GM23338 (cell line): ENCODE measurements at regions not wholly inside any gene's neighbourhood (a gene's known extent, or its start where the extent isn't known, plus 50 kb on each side); places are given as distances from the start of the nearest gene placed in this dataset.

Experiments used
- ATAC-seq: fragments of 200-7000 bp; cut with Tn5 transposase; 3 replicates; pipeline ENCODE4 v1.9.1; 2020
- DNase-seq: peaks from one replicate; pipeline ENCODE4 v3.0.0-alpha.2; 2015; ENCODE audit warnings: low spot score
- H2AFZ ChIP-seq: fragments of 200-600 bp; sonication (generic); 2 replicates; pipeline ENCODE4 v1.8.0; 2016; ENCODE audit warnings: antibody characterized with exemption, mild to moderate bottlenecking, moderate library complexity
- H3F3A ChIP-seq: fragments of 200-600 bp; sonication (generic); replicated peaks from 2 replicates; pipeline ENCODE4 v1.8.0; 2017; ENCODE audit warnings: antibody characterized with exemption, mixed run types, low read depth
- H3K27ac ChIP-seq: fragments of 200-600 bp; sonication (generic); 2 replicates; pipeline ENCODE4 v1.6.1; 2016; ENCODE audit warnings: low read depth
- H3K27me3 ChIP-seq: fragments of 200-600 bp; sonication (generic); 2 replicates; pipeline ENCODE4 v1.8.0; 2016; ENCODE audit warnings: mild to moderate bottlenecking, mixed run types, moderate library complexity; ENCODE audit not compliant: insufficient read depth
- H3K36me3 ChIP-seq: fragments of 200-600 bp; sonication (generic); 2 replicates; pipeline ENCODE4 v1.8.0; 2016; ENCODE audit warnings: mild to moderate bottlenecking; ENCODE audit not compliant: insufficient read depth
- H3K4me1 ChIP-seq: fragments of 200-600 bp; sonication (generic); 2 replicates; pipeline ENCODE4 v1.8.0; 2016; ENCODE audit warnings: mild to moderate bottlenecking, moderate library complexity; ENCODE audit not compliant: insufficient read depth
- H3K4me2 ChIP-seq: fragments of 200-600 bp; sonication (generic); 2 replicates; pipeline ENCODE4 v1.7.1; 2017; ENCODE audit warnings: mixed run types
- H3K4me3 ChIP-seq: fragments of 200-600 bp; sonication (generic); 2 replicates; pipeline ENCODE4 v1.6.1; 2016; ENCODE audit warnings: mixed run types
- H3K79me2 ChIP-seq: fragments of 200-600 bp; sonication (generic); replicated peaks from 2 replicates; pipeline ENCODE4 v1.8.0; 2017; ENCODE audit warnings: mild to moderate bottlenecking; ENCODE audit not compliant: insufficient read depth
- H3K9me2 ChIP-seq: fragments of 200-600 bp; sonication (generic); 2 replicates; pipeline ENCODE4 v1.8.0; 2017; ENCODE audit not compliant: insufficient read depth
- H4K20me1 ChIP-seq: fragments of 200-600 bp; sonication (generic); replicated peaks from 2 replicates; pipeline ENCODE4 v1.8.0; 2017; ENCODE audit warnings: mild to moderate bottlenecking; ENCODE audit not compliant: insufficient read depth
- H3K27ac Mint-ChIP-seq: 2 replicates; pipeline ENCODE4 v1.8.0; 2020; ENCODE audit warnings: inconsistent platforms, mild to moderate bottlenecking, moderate library complexity, mixed read lengths
- H3K27me3 Mint-ChIP-seq: 3 replicates; pipeline ENCODE4 v1.8.0; 2022; ENCODE audit warnings: low read depth, mild to moderate bottlenecking, moderate library complexity, mixed read lengths, inconsistent platforms; ENCODE audit not compliant: insufficient read depth, poor library complexity
- H3K36me3 Mint-ChIP-seq: 3 replicates; pipeline ENCODE4 v1.8.0; 2021; ENCODE audit warnings: low read depth, mild to moderate bottlenecking, inconsistent platforms, moderate library complexity, mixed read lengths
- H3K4me1 Mint-ChIP-seq: 3 replicates; pipeline ENCODE4 v1.8.0; 2020; ENCODE audit warnings: mild to moderate bottlenecking, inconsistent platforms, mixed read lengths
- H3K4me3 Mint-ChIP-seq: 3 replicates; pipeline ENCODE4 v1.8.0; 2021; ENCODE audit warnings: moderate library complexity, mild to moderate bottlenecking, inconsistent platforms, mixed read lengths
- H3K9me3 Mint-ChIP-seq: 3 replicates; pipeline ENCODE4 v1.8.0; 2020; ENCODE audit warnings: moderate library complexity, mild to moderate bottlenecking, inconsistent platforms, mixed read lengths
- CREB1 ChIP-seq: fragments of 250-450 bp; sonication (Bioruptor Pico); IDR thresholded peaks from 2 replicates; pipeline ENCODE4 v1.5.0; 2020; ENCODE audit warnings: low read depth, mild to moderate bottlenecking, moderate library complexity
- CTCF ChIP-seq, 2 experiments: fragments of 200-600 bp in 1 of 2; sonication (generic) in 1 of 2; conservative IDR thresholded peaks; 2 replicates each; pipeline versions ENCODE4 v1.5.1 to v1.6.1; 2016 to 2017; ENCODE audit warnings: antibody characterized with exemption in 2 of 2, low read depth in 2 of 2, mild to moderate bottlenecking in 2 of 2, moderate library complexity in 1 of 2
- ETS1 ChIP-seq: IDR thresholded peaks from 2 replicates; pipeline ENCODE4 v1.6.1; 2016; ENCODE audit warnings: antibody characterized with exemption
- EZH2 ChIP-seq: fragments of 200-600 bp; sonication (generic); IDR thresholded peaks from one replicate; pipeline ENCODE4 v1.8.0; 2017; ENCODE audit warnings: antibody characterized with exemption, mild to moderate bottlenecking, low read depth; ENCODE audit not compliant: unreplicated experiment
- EZH2phosphoT487 ChIP-seq: fragments of 200-600 bp; sonication (generic); IDR thresholded peaks from one replicate; pipeline ENCODE4 v1.8.1; 2018; ENCODE audit warnings: antibody characterized with exemption; ENCODE audit not compliant: unreplicated experiment
- JUNB ChIP-seq: IDR thresholded peaks from one replicate; pipeline ENCODE4 v1.6.1; 2016; ENCODE audit warnings: antibody characterized with exemption; ENCODE audit not compliant: unreplicated experiment
- NANOG ChIP-seq: IDR thresholded peaks from 2 replicates; pipeline ENCODE4 v1.6.1; 2016; ENCODE audit warnings: antibody characterized with exemption, borderline replicate concordance
- POLR2AphosphoS5 ChIP-seq: IDR thresholded peaks from 2 replicates; pipeline ENCODE4 v1.6.1; 2016; ENCODE audit warnings: antibody characterized with exemption, low read depth
- REST ChIP-seq: IDR thresholded peaks from one replicate; pipeline ENCODE4 v1.6.1; 2018; ENCODE audit warnings: antibody characterized with exemption; ENCODE audit not compliant: unreplicated experiment
- STAT1 ChIP-seq: IDR thresholded peaks from one replicate; pipeline ENCODE4 v1.6.1; 2016; ENCODE audit warnings: antibody characterized with exemption; ENCODE audit not compliant: unreplicated experiment
- ZNF114 ChIP-seq: fragments of 250-450 bp; sonication (Bioruptor Pico); IDR thresholded peaks from 2 replicates; pipeline ENCODE4 v1.5.0; 2020; ENCODE audit warnings: mild to moderate bottlenecking, moderate library complexity
- ZNF331 ChIP-seq: fragments of 250-450 bp; sonication (Bioruptor Pico); IDR thresholded peaks from 2 replicates; pipeline ENCODE4 v1.5.0; 2020; ENCODE audit warnings: low read depth, mild to moderate bottlenecking, moderate library complexity
- ZNF462 ChIP-seq: fragments of 250-450 bp; sonication (Bioruptor Pico); IDR thresholded peaks from 2 replicates; pipeline ENCODE4 v1.5.0; 2020; ENCODE audit warnings: mild to moderate bottlenecking, moderate library complexity

- no peak overlapping the region for H3K27ac ChIP-seq
- peaks cover 5% of the 10 kb centered on the region for H3K4me1 Mint-ChIP-seq
- H3K9me3 Mint-ChIP-seq, result peaks cover 50% of the 10 kb centered on the region
- H3K9me2 ChIP-seq, result peaks cover 4% of the 10 kb centered on the region; the same call in 1 of the 2 replicates
- H3K27ac Mint-ChIP-seq, result no peak overlapping the region
- no peaks in the 10 kb centered on the region for H4K20me1 ChIP-seq
- no peaks in the 10 kb centered on the region for H3K27me3 ChIP-seq
- ATAC-seq (no peak), DNase-seq (no peak)
- TF ChIP-seq ZNF462 (CRISPR knock-in tag) (no peak), ZNF114 (CRISPR knock-in tag) (no peak), ETS1 (no peak), NANOG (no peak), CTCF (conservative IDR thresholded peaks at IDR 0.05; ENCODE audit: low read depth in 2 of 2) (no peak), EZH2phosphoT487 (no peak), ZNF331 (CRISPR knock-in tag) (no peak), POLR2AphosphoS5 (no peak), CREB1 (CRISPR knock-in tag) (no peak), REST (no peak), STAT1 (no peak), JUNB (no peak), EZH2 (no peak)
- peak overlapping the region; percentile 38; the same call in 1 of the 2 replicates for H2AFZ ChIP-seq
- no peak overlapping the region for H3K4me2 ChIP-seq
- peaks cover 2% of the 10 kb centered on the region for H3K27me3 Mint-ChIP-seq
- H3K4me3 ChIP-seq, result no peak overlapping the region
- H3K36me3 ChIP-seq, result no peaks in the 10 kb centered on the region
- no peaks in the 10 kb centered on the region for H3K79me2 ChIP-seq
- no peak overlapping the region for H3K4me3 Mint-ChIP-seq
- H3K4me1 ChIP-seq, result no peaks in the 10 kb centered on the region
- no peaks in the 10 kb centered on the region for H3F3A ChIP-seq
- H3K36me3 Mint-ChIP-seq, result peaks cover 35% of the 10 kb centered on the region
Measured at GRCh38 chr17:77666881-77667395, 291.6 kb upstream of the TNRC6C start.
